Ascending aorta (tissue), 2 donors: ENCODE measurements at regions not wholly inside any gene's neighbourhood (a gene's known extent, or its start where the extent isn't known, plus 50 kb on each side); places are given as distances from the start of the nearest gene placed in this dataset.

Source experiments
- DNase-seq, 2 donors: peaks; one replicate each; pipeline ENCODE4 v3.0.0-alpha.2; 2019; ENCODE audit warnings: low spot score in 2 of 2
- H3K27ac ChIP-seq, 2 donors: fragments of 200-600 bp; sonication (generic); one replicate each; pipeline ENCODE4 v1.5.1; 2016 to 2017; ENCODE audit warnings: mild to moderate bottlenecking in 1 of 2
- H3K27me3 ChIP-seq: fragments of 200-600 bp; sonication (generic); one replicate; pipeline ENCODE4 v1.5.1; 2017
- H3K36me3 ChIP-seq, 2 donors: fragments of 200-600 bp; sonication (generic); one replicate each; pipeline ENCODE4 v1.5.1; 2016
- H3K4me1 ChIP-seq, 2 donors: fragments of 200-600 bp; sonication (generic); one replicate each; pipeline ENCODE4 v1.5.1; 2016 to 2017; ENCODE audit warnings: mild to moderate bottlenecking in 1 of 2
- H3K4me3 ChIP-seq, 2 donors: fragments of 200-600 bp; sonication (generic); one replicate each; pipeline ENCODE4 v1.5.1; 2016 to 2017; ENCODE audit warnings: mild to moderate bottlenecking in 1 of 2
- H3K9me3 ChIP-seq, 2 donors: fragments of 200-600 bp; sonication (generic); one replicate each; pipeline ENCODE4 v1.5.1; 2016
- intact Hi-C: fragments of 100-400 bp; cut with DNase I; formaldehyde crosslinking; loops from one replicate; pipeline ENCODE4 v1.15.1; 2023
- TF ChIP-seq, protein P1 (sequence below), 3 experiments: fragments of 200-600 bp in 2 of 3; fragments of 450-650 bp in 1 of 3; sonication (generic) in 2 of 3; IDR thresholded peaks; one replicate each; pipeline ENCODE4 v1.5.1; 2016 to 2019; ENCODE audit warnings: antibody characterized with exemption in 3 of 3, mild to moderate bottlenecking in 1 of 3, moderate library complexity in 1 of 3

- H3K4me1 ChIP-seq: no peaks in the 10 kb centered on the region
- H3K9me3 ChIP-seq: peaks cover 0 to 3% of the 10 kb centered on the region in 2 donors
- H3K4me3 ChIP-seq: no peak overlapping the region
- TF ChIP-seq, protein P1, sequence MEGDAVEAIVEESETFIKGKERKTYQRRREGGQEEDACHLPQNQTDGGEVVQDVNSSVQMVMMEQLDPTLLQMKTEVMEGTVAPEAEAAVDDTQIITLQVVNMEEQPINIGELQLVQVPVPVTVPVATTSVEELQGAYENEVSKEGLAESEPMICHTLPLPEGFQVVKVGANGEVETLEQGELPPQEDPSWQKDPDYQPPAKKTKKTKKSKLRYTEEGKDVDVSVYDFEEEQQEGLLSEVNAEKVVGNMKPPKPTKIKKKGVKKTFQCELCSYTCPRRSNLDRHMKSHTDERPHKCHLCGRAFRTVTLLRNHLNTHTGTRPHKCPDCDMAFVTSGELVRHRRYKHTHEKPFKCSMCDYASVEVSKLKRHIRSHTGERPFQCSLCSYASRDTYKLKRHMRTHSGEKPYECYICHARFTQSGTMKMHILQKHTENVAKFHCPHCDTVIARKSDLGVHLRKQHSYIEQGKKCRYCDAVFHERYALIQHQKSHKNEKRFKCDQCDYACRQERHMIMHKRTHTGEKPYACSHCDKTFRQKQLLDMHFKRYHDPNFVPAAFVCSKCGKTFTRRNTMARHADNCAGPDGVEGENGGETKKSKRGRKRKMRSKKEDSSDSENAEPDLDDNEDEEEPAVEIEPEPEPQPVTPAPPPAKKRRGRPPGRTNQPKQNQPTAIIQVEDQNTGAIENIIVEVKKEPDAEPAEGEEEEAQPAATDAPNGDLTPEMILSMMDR (IDR thresholded peaks at IDR 0.05): no peak
- DNase-seq: no peak
- intact Hi-C loops: no loop called here
- no peaks in the 10 kb centered on the region for H3K36me3 ChIP-seq
- no peaks in the 10 kb centered on the region for H3K27me3 ChIP-seq
- no peak overlapping the region for H3K27ac ChIP-seq
Measured at GRCh38 chr9:13817754-13818278, 496.1 kb downstream of the NFIB start.

- Histone ChIP-seq H3K27ac (no peak overlapping the region), H3K4me1 (no peaks in the 10 kb centered on the region), H3K4me3 (no peak overlapping the region), H3K27me3 (no peaks in the 10 kb centered on the region), H3K36me3 (no peaks in the 10 kb centered on the region), H3K9me3 (peaks cover 0 to 3% of the 10 kb centered on the region in 2 donors)
- DNase-seq: no peak
- TF ChIP-seq, protein P1 (IDR thresholded peaks at IDR 0.05): no peak
- intact Hi-C loops: no loop called here
Measured at GRCh38 chr9:13816837-13817236, 497.1 kb downstream of the NFIB start.

GRCh38 chr9:13814647-13815400 is 499.1 kb downstream of the NFIB start:
- TF ChIP-seq, protein P1 (IDR thresholded peaks at IDR 0.05): no peak
- Histone ChIP-seq H3K36me3 (no peaks in the 10 kb centered on the region), H3K9me3 (no peaks in the 10 kb centered on the region), H3K27me3 (no peaks in the 10 kb centered on the region), H3K27ac (no peak overlapping the region), H3K4me1 (no peaks in the 10 kb centered on the region), H3K4me3 (no peak overlapping the region)
- intact Hi-C loops: no loop called here
- DNase-seq: no peak

- intact Hi-C loops: no loop called here
- no peaks in the 10 kb centered on the region for H3K27me3 ChIP-seq
- no peaks in the 10 kb centered on the region for H3K4me1 ChIP-seq
- H3K9me3 ChIP-seq: no peaks in the 10 kb centered on the region
- no peak overlapping the region for H3K27ac ChIP-seq
- H3K36me3 ChIP-seq: no peaks in the 10 kb centered on the region
- TF ChIP-seq, protein P1 (IDR thresholded peaks at IDR 0.05): no peak
- no peak overlapping the region for H3K4me3 ChIP-seq
- DNase-seq: no peak
Measured at GRCh38 chr9:13811876-13812275, 502.1 kb downstream of the NFIB start.

- intact Hi-C loops: no loop called here
- TF ChIP-seq, protein P1 (IDR thresholded peaks at IDR 0.05): no peak
- Histone ChIP-seq H3K27me3 (no peaks in the 10 kb centered on the region), H3K4me3 (no peak overlapping the region), H3K27ac (no peak overlapping the region), H3K4me1 (no peaks in the 10 kb centered on the region), H3K9me3 (no peaks in the 10 kb centered on the region), H3K36me3 (no peaks in the 10 kb centered on the region)
- DNase-seq: no peak
Measured at GRCh38 chr9:13810510-13810909, 503.4 kb downstream of the NFIB start.
